HG03025 (cell line): ENCODE measurements at regions not wholly inside any gene's neighbourhood (a gene's known extent, or its start where the extent isn't known, plus 50 kb on each side); places are given as distances from the start of the nearest gene placed in this dataset.
A peak's percentile ranks its signal among the peaks of the same experiment; 100 is the strongest.

Experiments used
- ATAC-seq: cut with Tn5 transposase; IDR thresholded peaks from one replicate; pipeline ENCODE4 v1.9.1; 2021; ENCODE audit warnings: mild to moderate bottlenecking, moderate library complexity; ENCODE audit not compliant: unreplicated experiment, low FRiP score

GRCh38 chr4:89556601-89557305 is 249.2 kb upstream of the GPRIN3 start:
- no peak for ATAC-seq

GRCh38 chr4:89551191-89551590 is 243.6 kb upstream of the GPRIN3 start:
- no peak for ATAC-seq

GRCh38 chr4:89549907-89550306 is 242.3 kb upstream of the GPRIN3 start:
- no peak for ATAC-seq

DNA sequence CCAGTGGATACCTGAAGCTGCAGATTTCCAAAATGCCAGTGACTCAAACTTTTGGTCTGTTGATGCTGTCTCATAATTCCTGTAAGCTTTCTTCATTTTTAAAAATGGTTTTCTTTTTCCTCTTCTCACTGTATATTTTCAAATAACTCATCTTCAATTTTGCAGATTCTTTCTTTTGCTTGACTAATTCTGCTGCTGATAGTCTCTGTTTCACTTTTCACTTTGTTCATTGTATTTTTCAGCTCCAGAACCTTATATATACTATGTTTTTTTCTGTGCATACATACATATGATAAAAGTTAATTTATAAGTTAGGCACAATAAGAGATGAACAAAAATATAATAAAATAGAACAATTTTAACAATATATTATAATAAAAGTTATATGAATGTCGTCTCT is 237.7 kb upstream of the GPRIN3 start:
- no peak for ATAC-seq

DNA sequence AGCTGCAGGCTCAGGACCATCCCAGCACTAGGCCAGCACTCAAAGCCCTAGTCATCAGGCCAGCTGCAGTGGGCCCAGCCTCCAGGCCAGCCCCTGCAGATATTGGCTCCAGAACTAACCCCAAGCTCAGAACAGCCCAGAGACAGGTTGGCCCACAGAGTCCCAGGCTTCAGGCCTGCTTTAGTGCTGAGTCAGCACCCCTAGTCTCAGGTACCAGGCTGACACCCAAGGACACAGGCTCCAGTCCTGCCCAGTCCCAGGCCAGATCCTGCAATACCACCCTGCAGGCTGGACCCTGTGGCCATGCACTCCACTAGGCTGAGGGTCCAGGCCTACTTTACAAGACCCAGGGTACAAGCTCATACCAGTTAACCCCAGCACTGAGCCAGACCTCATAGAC is 234.4 kb upstream of the GPRIN3 start:
- ATAC-seq, result no peak

- ATAC-seq, result no peak
Observed at GRCh38 chr4:89539797-89540711, 232.5 kb upstream of the GPRIN3 start.

DNA sequence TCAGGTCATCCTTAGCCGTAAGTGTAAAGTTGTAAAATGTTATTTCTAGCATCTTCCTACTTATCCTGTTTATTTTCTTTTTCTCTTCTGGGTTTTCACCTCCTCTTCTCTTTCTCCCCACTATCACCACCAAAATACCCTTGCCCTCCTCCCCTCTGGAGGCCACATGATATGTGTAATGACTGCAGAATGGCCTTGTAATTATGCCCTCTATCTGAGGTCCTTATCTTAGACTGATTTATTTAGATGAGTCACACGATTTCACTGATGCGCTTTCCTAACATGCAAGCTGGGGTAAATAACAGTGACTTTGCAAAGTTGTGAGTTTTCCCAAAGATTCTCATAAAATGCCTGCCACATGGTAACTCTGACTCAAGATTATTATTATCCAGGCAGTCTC is 231.8 kb upstream of the GPRIN3 start:
- no peak for ATAC-seq

DNA sequence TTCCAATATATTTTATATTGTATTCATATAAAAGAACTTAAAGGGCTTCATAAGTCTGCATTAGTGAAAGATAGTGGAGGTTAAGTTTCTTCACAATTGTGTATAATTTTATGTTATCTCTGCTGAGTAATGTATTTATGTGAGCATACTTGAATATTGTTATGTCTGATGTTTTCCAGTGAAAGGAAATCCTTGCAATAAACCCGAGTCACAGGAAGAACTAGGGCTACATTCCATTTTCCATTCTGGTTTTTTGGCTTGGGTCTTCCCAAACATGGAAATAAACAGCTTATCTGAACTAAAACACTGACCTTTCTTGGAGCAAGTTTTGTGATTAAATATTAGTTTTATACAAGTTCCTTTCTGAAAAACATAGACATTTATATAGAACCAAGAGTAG is 231.3 kb upstream of the GPRIN3 start:
- ATAC-seq, result no peak

GRCh38 chr4:89538171-89538570 is 230.6 kb upstream of the GPRIN3 start:
- ATAC-seq, result no peak

GRCh38 chr4:89537281-89537680 is 229.7 kb upstream of the GPRIN3 start:
- ATAC-seq, result no peak

GRCh38 chr4:89535251-89535650 is 227.7 kb upstream of the GPRIN3 start:
- no peak for ATAC-seq

- no peak for ATAC-seq
Observed at GRCh38 chr4:89534356-89534755, 226.8 kb upstream of the GPRIN3 start.

- no peak for ATAC-seq
Observed at GRCh38 chr4:89531932-89532640, 224.5 kb upstream of the GPRIN3 start.

DNA sequence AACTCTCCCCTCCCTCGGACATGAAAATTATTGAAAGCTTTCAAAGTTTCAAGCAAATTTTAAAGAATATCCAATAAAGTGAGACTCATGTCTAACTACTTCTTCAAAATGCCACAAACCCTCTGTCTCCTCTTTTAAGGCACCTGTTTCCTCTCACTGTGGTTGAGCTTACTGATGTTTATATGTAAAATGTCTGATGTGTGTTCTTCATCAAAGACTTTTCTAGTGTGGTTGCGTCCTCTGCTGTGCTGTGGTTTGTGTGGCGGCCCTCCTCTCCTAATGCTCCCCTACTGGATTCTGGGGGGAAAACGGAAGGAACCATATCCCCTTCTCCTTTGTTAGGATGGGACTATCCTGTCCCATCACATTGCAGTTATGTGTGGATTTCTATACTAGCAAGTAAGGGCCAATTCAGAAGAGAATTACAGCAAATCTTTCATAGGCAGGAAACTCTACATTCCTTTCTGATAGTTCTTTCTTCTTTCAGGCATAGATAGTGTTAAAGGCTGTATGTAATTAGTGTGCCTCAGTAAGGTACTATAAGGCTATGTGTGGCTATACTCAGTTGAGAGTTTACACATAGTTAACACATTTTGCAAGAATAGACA is 221.0 kb upstream of the GPRIN3 start:
- no peak for ATAC-seq

DNA sequence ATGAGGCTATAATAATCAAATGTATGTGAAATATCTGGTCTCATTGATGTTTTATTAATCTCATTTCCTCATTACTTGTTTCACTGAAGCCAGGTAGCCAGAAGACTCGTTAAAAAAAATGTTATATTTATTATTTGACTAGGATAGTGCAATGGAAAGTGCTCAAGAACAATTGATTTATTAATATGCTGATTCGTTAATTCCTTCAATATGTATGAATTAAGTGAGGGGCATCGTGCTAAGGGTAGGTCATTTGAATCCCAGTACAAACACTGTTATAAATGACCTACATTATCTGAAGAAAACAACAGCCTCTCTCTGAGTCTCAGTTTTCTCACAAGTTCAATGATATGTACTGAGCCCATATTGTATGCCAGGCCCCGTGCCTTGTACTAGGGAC is 214.2 kb upstream of the GPRIN3 start:
- no peak for ATAC-seq

GRCh38 chr4:89519771-89520320 is 212.2 kb upstream of the GPRIN3 start:
- ATAC-seq, result no peak

GRCh38 chr4:89518259-89518658 is 210.7 kb upstream of the GPRIN3 start:
- ATAC-seq, result no peak

DNA sequence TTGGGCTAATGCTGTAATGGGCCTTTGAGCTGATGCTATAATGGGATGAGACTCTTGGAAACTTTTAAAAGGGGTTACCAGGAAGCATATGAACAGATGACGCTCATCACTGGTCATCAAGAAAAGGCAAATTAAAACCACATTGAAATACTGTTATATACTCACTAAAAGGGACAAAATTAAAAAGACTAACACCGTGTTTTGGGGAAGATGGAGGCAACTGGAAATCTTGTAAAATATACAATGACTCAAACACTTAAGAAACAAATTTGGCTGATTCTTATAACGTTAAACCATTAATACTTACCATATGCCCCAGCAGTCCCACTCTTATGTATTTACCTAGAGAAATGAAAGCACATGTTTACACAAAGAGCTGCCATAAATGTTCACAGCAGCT is 207.2 kb upstream of the GPRIN3 start:
- ATAC-seq, result no peak

DNA sequence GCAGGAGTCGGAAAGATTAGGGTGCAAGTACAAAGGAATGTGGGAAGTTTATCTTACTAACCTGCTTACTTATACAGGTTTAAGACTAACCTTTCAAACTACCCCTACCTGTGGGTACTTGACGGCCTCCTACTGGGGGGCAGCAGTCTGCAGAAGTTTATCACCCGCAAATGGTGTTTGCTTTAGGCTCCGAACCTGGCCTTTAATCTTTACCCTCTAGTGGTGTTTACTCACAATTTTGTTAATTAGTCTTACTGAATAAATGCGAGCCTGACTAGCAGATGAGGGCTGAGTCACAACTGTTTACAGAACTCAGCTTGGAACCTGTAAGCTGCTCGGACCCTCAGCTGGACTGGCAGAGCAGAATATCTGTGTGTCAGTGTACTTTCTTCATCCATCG is 204.2 kb upstream of the GPRIN3 start:
- no peak for ATAC-seq

DNA sequence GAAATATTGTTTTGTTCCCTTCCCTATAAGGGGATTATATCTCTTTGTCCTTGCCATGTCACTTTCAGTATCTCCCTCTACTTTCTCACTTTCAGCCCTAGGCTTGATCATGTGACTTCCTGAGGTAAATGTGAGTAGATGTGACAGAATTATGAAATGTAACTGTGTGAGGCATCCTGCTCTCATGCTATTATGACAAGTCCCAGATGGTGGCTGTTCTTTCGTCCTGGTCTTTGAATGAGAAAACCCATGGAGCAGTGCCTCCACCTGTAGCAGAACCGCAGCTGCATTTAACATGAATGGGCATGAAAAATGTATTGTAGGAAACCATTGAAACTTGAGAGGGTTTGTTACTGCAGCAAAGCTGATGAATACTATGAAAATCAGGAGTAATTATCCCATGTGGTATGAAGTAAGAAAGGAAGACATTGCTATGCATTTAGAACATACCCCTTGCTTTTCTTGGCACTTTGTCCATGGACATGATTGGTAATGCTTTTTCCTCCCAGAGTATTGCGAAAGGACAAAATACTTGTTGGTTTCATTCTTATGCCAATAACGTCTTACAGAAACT is 202.2 kb upstream of the GPRIN3 start:
- ATAC-seq, result peak; percentile 98
